Activated T-cell treated with anti-CD3 and anti-CD28 coated beads, Interleukin-2, amount 50 U/mL, for 48 hours (primary cell): ENCODE measurements at regions not wholly inside any gene's neighbourhood (a gene's known extent, or its start where the extent isn't known, plus 50 kb on each side); places are given as distances from the start of the nearest gene placed in this dataset.

Experiments used
- DNase-seq, 2 experiments: peaks; one replicate each; pipeline ENCODE4 v3.0.0-alpha.2; 2020

DNA sequence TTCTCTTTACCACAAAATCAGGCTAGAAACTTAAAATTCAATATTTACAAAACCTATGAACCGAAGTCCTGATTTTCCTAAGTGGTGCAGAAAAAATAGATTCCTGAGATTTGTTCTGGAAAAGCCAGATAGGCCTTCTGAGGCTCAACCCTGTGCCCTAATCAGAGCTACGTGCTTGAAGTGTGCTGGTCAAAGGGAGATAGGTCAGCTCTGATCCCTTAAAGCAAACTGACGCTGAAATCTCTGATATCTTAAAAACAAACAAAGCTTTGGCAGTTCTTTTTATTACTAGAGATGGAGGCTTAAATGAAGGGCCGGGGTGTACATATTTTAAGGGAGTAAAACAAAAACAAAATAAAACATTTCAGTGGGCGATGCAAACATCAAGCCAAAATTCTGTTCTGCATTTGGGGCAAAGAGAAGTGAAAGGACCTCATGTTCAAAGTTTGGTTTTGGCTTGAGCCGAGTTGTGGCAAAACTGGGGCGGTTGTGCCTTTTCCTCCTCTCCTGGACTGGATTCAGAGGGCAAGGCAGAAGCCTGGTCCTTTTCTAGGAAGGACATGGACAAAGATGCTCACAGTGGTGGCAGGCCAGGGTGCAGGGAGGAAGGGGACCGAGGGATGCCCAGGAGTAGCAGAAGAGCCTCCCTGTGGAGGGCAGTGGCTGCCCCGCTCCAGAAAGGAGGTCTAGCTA is 295.0 kb downstream of the CDCA7 start:
- no peak for DNase-seq

DNA sequence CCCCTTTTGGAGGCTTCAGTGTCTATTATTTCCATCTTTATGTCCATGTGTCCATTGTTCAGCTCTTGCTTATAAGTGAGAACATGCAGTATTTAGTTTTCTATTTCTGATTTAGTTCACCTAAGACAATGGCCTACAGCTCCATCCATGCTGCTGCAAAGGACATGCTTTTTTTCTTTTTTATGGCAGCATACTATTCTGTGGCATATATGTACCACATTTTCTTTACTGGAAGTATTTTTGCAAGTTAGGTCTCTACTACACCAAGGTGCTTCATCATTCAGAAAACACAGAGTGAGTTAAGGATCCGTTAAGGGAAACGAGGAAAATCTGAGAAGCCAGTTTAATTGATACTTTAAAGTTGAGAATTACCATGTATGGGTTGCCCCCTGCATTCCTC is 297.2 kb downstream of the CDCA7 start:
- no peak for DNase-seq

DNA sequence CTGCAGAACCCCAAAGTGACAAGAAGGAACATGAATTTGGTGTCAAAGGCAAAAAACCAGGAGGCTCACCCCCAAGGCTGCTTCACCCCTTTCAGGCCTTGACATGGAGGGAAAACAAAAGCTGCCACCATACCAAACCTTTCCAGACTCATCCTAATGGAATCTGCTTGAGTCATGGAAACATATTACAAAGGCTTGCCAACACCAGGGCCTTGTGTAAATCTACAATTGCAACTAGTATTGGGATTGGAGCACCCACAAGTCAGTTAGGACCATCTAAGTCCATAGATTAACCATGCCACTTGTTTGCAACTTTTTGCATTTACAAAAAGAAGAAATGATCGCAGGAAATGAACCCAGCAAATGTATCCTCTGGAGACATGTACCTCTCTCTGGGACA is 297.6 kb downstream of the CDCA7 start:
- no peak for DNase-seq

DNA sequence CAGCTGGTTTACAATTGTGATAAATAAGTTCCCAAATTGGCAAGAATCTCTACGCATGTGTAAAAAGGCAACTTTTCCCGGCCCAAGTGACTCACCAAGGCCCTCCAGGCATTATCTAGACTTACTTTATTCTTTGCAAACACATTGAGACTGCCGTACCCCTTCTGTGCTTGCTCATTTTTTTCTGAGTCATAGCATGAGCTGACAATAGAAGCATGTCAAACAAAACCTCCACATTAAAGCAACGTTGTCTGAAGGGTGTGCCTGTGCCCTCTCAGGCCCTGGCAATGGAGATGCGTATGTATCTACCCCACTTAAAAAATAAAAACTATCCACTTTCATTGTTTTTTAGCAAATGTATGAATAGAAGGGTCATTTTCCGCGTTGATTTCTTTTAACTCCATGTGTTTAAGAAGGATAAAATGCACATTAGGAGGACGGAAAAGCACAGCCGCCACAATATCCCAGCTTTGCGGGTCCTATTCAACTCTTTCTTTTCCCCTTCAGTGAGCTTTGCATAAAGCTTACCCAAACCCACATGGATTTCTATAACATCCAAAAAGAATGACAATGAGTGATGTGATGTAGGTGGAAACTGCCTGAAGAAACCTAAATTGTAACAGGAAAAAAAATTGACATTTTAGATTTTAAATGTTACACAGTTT is 298.2 kb downstream of the CDCA7 start:
- no peak for DNase-seq

- no peak for DNase-seq
Observed at GRCh38 chr2:173653432-173653805, 298.7 kb downstream of the CDCA7 start.

- no peak for DNase-seq
Observed at GRCh38 chr2:173654161-173654895, 299.7 kb downstream of the CDCA7 start.

- DNase-seq, result no peak
Observed at GRCh38 chr2:173654896-173655265, 300.2 kb downstream of the CDCA7 start.

DNA sequence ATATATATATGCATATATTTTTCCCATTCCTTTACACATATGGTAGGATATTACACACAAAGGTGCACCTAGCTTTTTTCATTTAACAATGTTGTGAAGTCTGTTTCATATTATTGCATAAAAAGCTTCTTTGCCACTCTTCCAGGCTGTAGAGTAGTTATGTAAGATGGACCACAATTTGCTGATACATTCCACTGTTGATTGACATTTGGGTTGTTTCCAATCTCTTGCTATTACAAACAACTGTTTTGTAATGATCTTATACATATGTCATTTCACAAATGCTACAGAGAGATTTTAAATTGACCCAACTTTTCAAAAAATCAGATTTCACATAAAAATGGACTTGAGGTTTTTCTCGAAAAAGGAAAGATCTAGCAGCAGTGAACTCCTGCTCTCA is 301.4 kb downstream of the CDCA7 start:
- DNase-seq, result no peak

GRCh38 chr2:173657996-173658717 is 303.5 kb downstream of the CDCA7 start:
- DNase-seq, result no peak

DNA sequence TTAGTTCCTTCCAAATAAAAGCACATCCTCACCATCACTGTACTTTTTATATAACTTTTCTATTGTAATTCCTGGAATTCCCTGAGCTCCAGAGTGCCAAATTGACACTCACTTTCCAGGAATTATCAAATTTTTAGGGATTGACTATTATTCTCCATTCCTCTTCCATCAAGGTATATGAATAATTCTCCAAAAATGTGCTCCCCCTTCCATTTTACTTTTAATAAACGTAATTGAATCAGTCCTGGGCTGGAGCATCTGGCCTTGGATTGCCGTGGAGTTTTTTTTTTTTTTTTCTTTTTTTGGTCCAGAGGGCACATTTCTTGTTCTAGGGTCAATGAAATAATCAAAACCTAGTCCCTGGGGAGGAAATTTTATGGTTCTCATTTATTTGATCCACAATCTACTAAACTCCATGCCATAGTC is 304.3 kb downstream of the CDCA7 start:
- no peak for DNase-seq

GRCh38 chr2:173659509-173659908 is 304.8 kb downstream of the CDCA7 start:
- DNase-seq, result no peak

DNA sequence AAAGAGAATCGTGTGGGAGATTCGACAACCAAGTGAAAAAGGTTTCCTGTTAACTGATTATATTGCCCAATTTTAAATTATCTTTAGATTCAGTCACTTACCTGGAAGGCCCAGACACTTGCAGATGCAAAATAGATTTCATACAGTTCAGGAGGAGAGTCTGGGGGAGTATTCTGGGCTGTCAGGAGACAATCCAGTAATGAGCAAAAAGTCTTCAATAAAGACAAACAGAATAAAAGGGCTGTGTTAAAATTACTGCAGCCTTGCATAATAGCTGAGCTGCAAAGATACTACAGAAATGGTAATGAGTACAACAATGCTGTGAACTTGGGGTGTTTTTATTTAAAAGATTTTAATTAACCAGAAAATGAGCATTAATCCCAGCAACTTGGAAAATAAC is 303.6 kb downstream of the SP3 start:
- no peak for DNase-seq

DNA sequence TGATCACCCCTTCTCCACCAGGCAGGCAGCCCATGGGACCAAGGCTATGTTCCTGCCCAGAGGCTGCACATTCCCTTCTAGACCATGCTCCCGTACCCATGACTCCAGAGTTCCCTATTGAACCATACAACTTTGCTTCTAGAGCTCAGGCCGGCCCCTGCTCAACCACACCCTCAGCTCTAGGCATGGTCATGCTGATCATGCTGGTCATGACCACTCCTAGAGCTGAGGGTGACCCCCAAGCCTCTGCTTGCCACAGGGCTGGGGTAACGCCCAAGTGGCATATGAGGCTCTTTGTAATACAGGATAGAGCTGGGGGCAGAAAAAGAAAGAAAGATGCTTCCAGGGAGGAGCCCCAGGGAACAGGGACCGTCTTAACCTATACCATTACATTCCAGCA is 301.8 kb downstream of the SP3 start:
- DNase-seq, result no peak

DNA sequence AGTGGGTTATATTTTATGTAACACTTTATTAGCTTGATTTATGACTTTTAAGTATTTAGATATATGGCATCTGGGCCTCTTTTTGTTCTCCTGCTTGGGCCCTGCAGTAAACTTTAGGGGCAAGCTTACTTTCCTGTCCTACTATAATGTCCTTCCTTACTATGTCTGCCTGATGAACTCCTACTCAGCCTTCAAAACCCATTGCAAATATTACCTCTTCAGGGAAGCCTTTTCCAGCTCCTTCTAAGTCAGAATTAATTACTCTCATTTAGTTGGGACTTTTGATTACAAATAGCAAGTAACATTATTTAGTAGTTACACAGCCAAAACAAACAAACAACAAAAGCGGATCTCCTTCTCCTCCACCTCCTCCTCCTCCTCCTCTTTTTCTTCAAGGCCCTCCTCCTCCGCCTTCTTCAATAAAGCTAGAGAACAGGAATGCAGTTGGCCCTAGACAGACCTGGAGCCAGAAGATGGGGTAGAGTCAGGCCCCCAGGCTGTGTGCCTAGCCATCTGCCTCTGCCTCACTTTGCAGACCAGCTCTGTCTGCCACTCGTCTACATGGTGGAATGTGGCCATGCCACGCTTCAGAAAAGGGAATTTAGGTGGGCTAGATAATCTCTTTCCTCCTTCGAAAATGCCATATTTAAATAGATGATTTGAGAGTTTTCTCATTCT is 301.2 kb downstream of the SP3 start:
- DNase-seq, result no peak

GRCh38 chr2:173664513-173664910 is 300.7 kb downstream of the SP3 start:
- no peak for DNase-seq

DNA sequence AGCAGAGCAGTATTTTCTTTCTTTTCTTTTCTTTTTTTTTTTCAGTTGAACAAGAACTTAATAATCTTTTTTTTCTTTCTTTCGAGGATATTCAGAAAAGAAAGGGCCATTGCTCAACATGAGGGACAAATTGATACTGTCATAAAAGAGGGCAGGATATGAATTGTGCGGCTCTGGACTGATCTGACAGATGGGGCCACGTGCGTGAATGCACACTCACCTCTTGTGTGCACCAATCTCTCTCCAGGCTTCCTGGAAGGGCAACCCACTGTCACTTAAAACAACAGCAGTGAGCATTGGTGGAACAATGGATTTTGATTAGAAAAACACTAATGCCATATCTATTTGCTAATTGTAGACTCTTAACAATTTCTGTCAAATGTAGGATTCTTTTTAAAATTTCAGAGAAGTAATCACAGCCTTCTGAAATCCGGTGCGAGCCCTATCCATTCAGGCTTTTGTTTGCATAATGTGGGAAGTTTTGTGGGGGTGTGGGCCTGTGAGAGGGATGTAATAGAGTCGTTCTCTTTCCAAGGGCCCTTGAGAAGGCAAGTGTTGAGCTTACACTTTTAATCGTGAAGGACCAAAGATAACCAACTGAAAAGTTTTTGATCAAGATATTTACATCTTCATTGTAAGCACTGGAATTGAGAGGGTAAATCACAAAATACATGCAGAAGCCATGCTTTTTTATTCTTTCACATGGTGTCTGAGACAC is 298.8 kb downstream of the SP3 start:
- no peak for DNase-seq

DNA sequence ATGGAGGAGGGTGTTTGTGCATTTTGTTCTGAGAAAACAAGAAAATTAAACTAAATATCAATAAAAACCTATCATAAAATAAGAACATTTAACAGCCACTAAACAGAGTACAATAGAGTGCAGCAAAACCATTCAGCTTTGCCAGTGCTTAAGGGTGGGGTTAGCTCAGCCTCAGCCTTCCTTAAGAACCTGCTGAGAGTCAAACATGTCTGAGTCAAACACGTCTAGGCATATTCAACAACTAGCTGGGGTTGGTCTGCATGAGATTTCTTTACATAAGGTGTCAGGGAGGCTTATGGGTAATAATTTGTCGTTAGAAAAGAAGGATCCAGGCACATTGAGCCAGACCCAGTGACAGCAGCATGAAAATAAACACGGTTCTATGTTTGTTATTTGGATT is 298.2 kb downstream of the SP3 start:
- no peak for DNase-seq

- DNase-seq, result no peak
Observed at GRCh38 chr2:173667415-173667814, 297.8 kb downstream of the SP3 start.

- no peak for DNase-seq
Observed at GRCh38 chr2:173669271-173669853, 295.8 kb downstream of the SP3 start.

- no peak for DNase-seq
Observed at GRCh38 chr2:173669888-173670287, 295.3 kb downstream of the SP3 start.

- DNase-seq, result no peak
Observed at GRCh38 chr2:173672573-173673340, 292.4 kb downstream of the SP3 start.
